ENCODE measurements at regions not wholly inside any gene's neighbourhood (a gene's known extent, or its start where the extent isn't known, plus 50 kb on each side); places are given as distances from the start of the nearest gene placed in this dataset.
A peak's percentile ranks its signal among the peaks of the same experiment; 100 is the strongest.

- peaks cover 3% of the 10 kb centered on the region for H3K4me1 ChIP-seq (ENCODE audit: insufficient read depth, poor library complexity, severe bottlenecking)
- H3K9me3 ChIP-seq (ENCODE audit: severe bottlenecking), result no peaks in the 10 kb centered on the region
- TF ChIP-seq CTCF (IDR thresholded peaks at IDR 0.05; ENCODE audit: poor library complexity, severe bottlenecking), result no peak
- no peak overlapping the region for H3K4me3 ChIP-seq (ENCODE audit: severe bottlenecking)
- no peaks in the 10 kb centered on the region for H3K27me3 ChIP-seq (ENCODE audit: insufficient read depth, poor library complexity, severe bottlenecking)
- H3K27ac ChIP-seq (ENCODE audit: poor library complexity, severe bottlenecking), result no peak overlapping the region
- H3K36me3 ChIP-seq (ENCODE audit: low read depth), result no peaks in the 10 kb centered on the region
- DNase-seq (ENCODE audit: low spot score) (no peak), ATAC-seq (ENCODE audit: low read depth) (no peak)
These were observed 354.1 kb upstream of the B3GALT2 start for GRCh38 chr1:193540511-193540910.

GRCh38 chr1:193539731-193540459, 353.5 kb upstream of the B3GALT2 start:
- peaks cover 3% of the 10 kb centered on the region for H3K4me1 ChIP-seq (ENCODE audit: insufficient read depth, poor library complexity, severe bottlenecking)
- H3K27ac ChIP-seq (ENCODE audit: poor library complexity, severe bottlenecking), result no peak overlapping the region
- no peak for ATAC-seq (ENCODE audit: low read depth)
- no peak for DNase-seq (ENCODE audit: low spot score)
- no peaks in the 10 kb centered on the region for H3K36me3 ChIP-seq (ENCODE audit: low read depth)
- no peak for TF ChIP-seq CTCF (IDR thresholded peaks at IDR 0.05; ENCODE audit: poor library complexity, severe bottlenecking)
- no peak overlapping the region for H3K4me3 ChIP-seq (ENCODE audit: severe bottlenecking)
- no peaks in the 10 kb centered on the region for H3K9me3 ChIP-seq (ENCODE audit: severe bottlenecking)
- H3K27me3 ChIP-seq (ENCODE audit: insufficient read depth, poor library complexity, severe bottlenecking), result no peaks in the 10 kb centered on the region

GRCh38 chr1:193538680-193539079, 352.3 kb upstream of the B3GALT2 start:
- H3K4me1 ChIP-seq (ENCODE audit: insufficient read depth, poor library complexity, severe bottlenecking), result peaks cover 3% of the 10 kb centered on the region
- H3K9me3 ChIP-seq (ENCODE audit: severe bottlenecking), result no peaks in the 10 kb centered on the region
- no peak for TF ChIP-seq CTCF (IDR thresholded peaks at IDR 0.05; ENCODE audit: poor library complexity, severe bottlenecking)
- DNase-seq (ENCODE audit: low spot score) (no peak), ATAC-seq (ENCODE audit: low read depth) (no peak)
- no peaks in the 10 kb centered on the region for H3K36me3 ChIP-seq (ENCODE audit: low read depth)
- H3K4me3 ChIP-seq (ENCODE audit: severe bottlenecking), result no peak overlapping the region
- H3K27me3 ChIP-seq (ENCODE audit: insufficient read depth, poor library complexity, severe bottlenecking), result no peaks in the 10 kb centered on the region
- H3K27ac ChIP-seq (ENCODE audit: poor library complexity, severe bottlenecking), result no peak overlapping the region

DNA sequence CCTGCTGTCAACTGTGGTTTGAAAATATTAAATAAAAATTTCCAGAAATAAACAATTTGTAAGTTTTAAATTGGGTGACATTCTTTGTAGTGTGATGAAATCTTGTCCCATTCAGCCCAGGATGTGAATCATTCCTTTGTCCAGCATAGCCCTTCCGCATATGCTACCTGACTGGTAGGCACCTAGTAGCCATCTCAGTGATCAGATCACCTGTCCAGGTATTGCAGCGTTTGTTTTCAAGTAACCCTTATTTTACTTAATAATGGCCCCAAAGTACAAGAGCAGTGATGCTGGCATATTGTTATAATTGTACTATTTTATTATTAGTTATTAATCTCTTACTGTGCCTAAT, 351.6 kb upstream of the B3GALT2 start:
- Histone ChIP-seq H3K4me1 (ENCODE audit: insufficient read depth, poor library complexity, severe bottlenecking) (peaks cover 3% of the 10 kb centered on the region), H3K9me3 (ENCODE audit: severe bottlenecking) (no peaks in the 10 kb centered on the region), H3K27ac (ENCODE audit: poor library complexity, severe bottlenecking) (no peak overlapping the region), H3K4me3 (ENCODE audit: severe bottlenecking) (no peak overlapping the region), H3K27me3 (ENCODE audit: insufficient read depth, poor library complexity, severe bottlenecking) (no peaks in the 10 kb centered on the region), H3K36me3 (ENCODE audit: low read depth) (no peaks in the 10 kb centered on the region)
- no peak for TF ChIP-seq CTCF (IDR thresholded peaks at IDR 0.05; ENCODE audit: poor library complexity, severe bottlenecking)
- ATAC-seq (ENCODE audit: low read depth), result peak; percentile 61; the same call in 1 of the 3 replicates
- no peak for DNase-seq (ENCODE audit: low spot score)

GRCh38 chr1:193537266-193538002, 351.0 kb upstream of the B3GALT2 start:
- DNase-seq (ENCODE audit: low spot score) (no peak), ATAC-seq (ENCODE audit: low read depth) (0 out of 3 replicates have a peak, but pooled peaks have one; percentile 23)
- H3K27me3 ChIP-seq (ENCODE audit: insufficient read depth, poor library complexity, severe bottlenecking), result no peaks in the 10 kb centered on the region
- no peak overlapping the region for H3K27ac ChIP-seq (ENCODE audit: poor library complexity, severe bottlenecking)
- H3K4me1 ChIP-seq (ENCODE audit: insufficient read depth, poor library complexity, severe bottlenecking), result peaks cover 3% of the 10 kb centered on the region
- no peaks in the 10 kb centered on the region for H3K36me3 ChIP-seq (ENCODE audit: low read depth)
- no peak for TF ChIP-seq CTCF (IDR thresholded peaks at IDR 0.05; ENCODE audit: poor library complexity, severe bottlenecking)
- H3K4me3 ChIP-seq (ENCODE audit: severe bottlenecking), result no peak overlapping the region
- no peaks in the 10 kb centered on the region for H3K9me3 ChIP-seq (ENCODE audit: severe bottlenecking)

Measured in RWPE2 (cell line).